Activated naive CD4-positive, alpha-beta T cell treated with anti-CD3 and anti-CD28 coated beads, Interleukin-2, amount 50 U/mL, for 72 hours (primary cell): ENCODE measurements at regions not wholly inside any gene's neighbourhood (a gene's known extent, or its start where the extent isn't known, plus 50 kb on each side); places are given as distances from the start of the nearest gene placed in this dataset.

Source experiments
- ATAC-seq, 2 donors: fragments of 150-1000 bp; cut with Tn5 transposase; 2 replicates each; pipeline ENCODE4 v1.10.0; 2021; ENCODE audit warnings: mild to moderate bottlenecking in 2 of 2, moderate library complexity in 2 of 2
- DNase-seq, 2 donors: peaks; one replicate each; pipeline ENCODE4 v3.0.0; 2021 to 2022; ENCODE audit warnings: low spot score in 2 of 2
- H3K27ac Mint-ChIP-seq, 2 donors: one replicate each; pipeline ENCODE4 v1.8.0; 2022; ENCODE audit warnings: mild to moderate bottlenecking in 2 of 2, mixed read lengths in 2 of 2
- H3K36me3 Mint-ChIP-seq, 2 donors: one replicate each; pipeline ENCODE4 v1.8.0; 2022; ENCODE audit warnings: mixed read lengths in 2 of 2
- H3K9me3 Mint-ChIP-seq, 2 donors: one replicate each; pipeline ENCODE4 v1.8.0; 2022; ENCODE audit warnings: mixed read lengths in 2 of 2

DNA sequence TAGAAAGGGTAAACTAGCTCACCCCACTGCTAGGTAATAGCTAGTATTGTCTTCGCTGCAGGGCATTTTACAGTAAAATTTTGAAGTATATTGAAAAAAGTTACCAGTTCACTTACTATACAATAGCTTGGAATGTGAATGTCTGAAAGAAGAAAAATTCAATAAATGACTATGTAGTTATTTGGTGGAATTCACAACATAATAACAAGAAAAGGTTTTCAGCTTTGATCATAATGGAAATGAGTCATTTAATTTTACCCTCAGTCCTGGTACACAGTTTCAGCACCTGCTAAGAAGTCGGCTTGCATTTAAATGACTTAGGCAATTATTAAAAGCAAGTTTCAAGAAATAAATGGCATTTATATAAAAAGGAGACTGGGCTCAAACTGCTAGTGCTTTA lies 90.4 kb downstream of the NUP35 start:
- Mint-ChIP-seq H3K36me3 (peaks cover 11 to 17% of the 10 kb centered on the region in 2 donors), H3K9me3 (peaks cover 0 to 5% of the 10 kb centered on the region in 2 donors), H3K27ac (no peak overlapping the region)
- DNase-seq, result no peak
- peak in 1 of 2 donors; percentile 91 for ATAC-seq

- Mint-ChIP-seq H3K9me3 (no peaks in the 10 kb centered on the region), H3K36me3 (peaks cover 4 to 10% of the 10 kb centered on the region in 2 donors), H3K27ac (no peak overlapping the region)
- ATAC-seq (no peak), DNase-seq (no peak)
Measured at GRCh38 chr2:183215917-183216316, 91.7 kb downstream of the NUP35 start.

DNA sequence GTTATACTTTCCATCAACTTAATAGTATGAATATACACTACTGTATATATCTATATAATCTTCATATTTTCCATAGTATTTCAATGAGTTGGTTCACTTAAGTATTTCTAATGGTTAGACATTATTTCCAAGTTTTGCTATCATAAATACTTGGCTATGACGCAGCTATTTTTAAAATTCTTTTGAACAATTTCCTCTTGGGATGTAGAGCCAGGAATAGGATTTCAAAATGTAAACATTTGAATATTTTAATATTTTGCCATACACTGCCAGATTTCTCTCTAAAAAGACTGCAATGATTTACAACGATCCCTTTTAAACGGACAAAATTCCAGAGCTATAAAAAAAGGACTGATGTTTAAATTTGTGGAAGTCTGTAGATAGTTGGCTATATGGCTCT lies 95.6 kb downstream of the NUP35 start:
- DNase-seq, result no peak
- no peak for ATAC-seq
- H3K27ac Mint-ChIP-seq, result no peak overlapping the region
- H3K9me3 Mint-ChIP-seq, result no peaks in the 10 kb centered on the region
- H3K36me3 Mint-ChIP-seq, result peaks cover 0 to 9% of the 10 kb centered on the region in 2 donors

DNA sequence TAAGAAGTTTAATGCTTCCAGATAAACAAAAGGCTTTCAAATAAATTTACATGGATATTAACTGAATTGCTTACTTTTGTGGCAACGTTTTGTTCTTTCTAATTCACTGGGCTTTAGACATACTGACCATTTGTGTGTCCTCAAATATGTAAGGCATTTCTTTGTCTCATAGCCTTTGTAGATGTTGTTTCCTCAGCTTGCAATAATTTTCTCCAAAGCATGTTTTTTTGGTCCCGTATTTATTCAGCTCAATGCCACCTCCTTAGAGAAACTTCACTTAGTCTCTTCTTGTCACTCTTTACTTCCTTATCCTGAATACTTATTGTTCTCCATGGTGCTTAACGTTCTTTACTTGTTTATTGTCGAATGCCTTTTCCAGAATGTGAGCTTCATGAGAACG lies 98.5 kb downstream of the NUP35 start:
- Mint-ChIP-seq H3K9me3 (peaks cover 0 to 6% of the 10 kb centered on the region in 2 donors), H3K27ac (no peak overlapping the region), H3K36me3 (peaks cover 6 to 13% of the 10 kb centered on the region in 2 donors)
- no peak for ATAC-seq
- no peak for DNase-seq

GRCh38 chr2:183224948-183225347 lies 100.7 kb downstream of the NUP35 start:
- Mint-ChIP-seq H3K27ac (no peak overlapping the region), H3K9me3 (peaks cover 0 to 6% of the 10 kb centered on the region in 2 donors), H3K36me3 (peaks cover 6 to 13% of the 10 kb centered on the region in 2 donors)
- ATAC-seq (no peak), DNase-seq (no peak)

- ATAC-seq (no peak), DNase-seq (no peak)
- H3K9me3 Mint-ChIP-seq, result peaks cover 0 to 6% of the 10 kb centered on the region in 2 donors
- peaks cover 6 to 13% of the 10 kb centered on the region in 2 donors for H3K36me3 Mint-ChIP-seq
- no peak overlapping the region for H3K27ac Mint-ChIP-seq
Measured at GRCh38 chr2:183227176-183227575, 102.9 kb downstream of the NUP35 start.

DNA sequence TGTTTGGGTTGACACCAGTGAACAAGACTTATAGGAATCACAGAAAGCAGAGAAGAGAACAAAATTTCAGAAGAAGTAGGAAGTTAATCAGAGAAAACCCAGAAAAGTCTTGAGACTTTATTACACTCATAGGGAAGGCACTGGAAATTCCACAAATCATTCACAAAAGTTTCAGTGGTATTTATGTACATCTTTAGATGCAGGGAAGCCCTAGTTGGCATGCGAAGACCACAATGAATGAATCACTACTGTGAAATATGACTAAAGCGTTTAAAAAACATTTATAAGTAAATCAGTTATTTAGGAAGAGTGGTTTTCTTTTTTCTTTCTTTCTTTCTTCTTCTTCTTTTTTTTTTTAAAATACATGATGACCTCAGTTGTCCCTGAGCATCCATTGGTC lies 105.1 kb downstream of the NUP35 start:
- H3K36me3 Mint-ChIP-seq, result peaks cover 4 to 11% of the 10 kb centered on the region in 2 donors
- ATAC-seq (peak; percentile 64 to 99), DNase-seq (no peak)
- peak overlapping the region in 1 of 2 donors; percentile 17 for H3K27ac Mint-ChIP-seq
- H3K9me3 Mint-ChIP-seq, result peaks cover 0 to 6% of the 10 kb centered on the region in 2 donors

GRCh38 chr2:183232161-183232865 lies 108.1 kb downstream of the NUP35 start:
- ATAC-seq, result no peak
- no peak overlapping the region for H3K27ac Mint-ChIP-seq
- no peak for DNase-seq
- no peaks in the 10 kb centered on the region for H3K9me3 Mint-ChIP-seq
- H3K36me3 Mint-ChIP-seq, result peaks cover 0 to 5% of the 10 kb centered on the region in 2 donors

DNA sequence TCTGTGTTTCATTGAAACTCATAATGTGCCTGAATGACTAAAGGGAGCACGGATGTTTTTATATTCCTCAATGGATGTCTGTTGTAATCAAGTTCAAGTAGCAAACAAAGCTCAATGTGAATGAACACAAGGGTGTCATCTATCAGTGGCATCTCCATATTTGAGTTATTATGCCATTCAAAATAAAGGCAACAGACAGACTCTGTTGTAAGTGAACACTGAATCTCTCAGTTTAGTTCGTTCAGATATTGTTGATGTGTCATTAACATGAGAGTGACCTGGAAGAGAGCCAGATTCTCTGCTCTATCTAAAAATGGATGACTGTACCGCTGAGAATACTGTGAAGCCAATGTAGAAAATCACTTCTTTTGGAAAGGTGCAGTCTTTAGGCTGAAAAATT lies 118.7 kb downstream of the NUP35 start:
- DNase-seq (no peak), ATAC-seq (no peak)
- Mint-ChIP-seq H3K9me3 (no peaks in the 10 kb centered on the region), H3K27ac (no peak overlapping the region), H3K36me3 (no peaks in the 10 kb centered on the region)

DNA sequence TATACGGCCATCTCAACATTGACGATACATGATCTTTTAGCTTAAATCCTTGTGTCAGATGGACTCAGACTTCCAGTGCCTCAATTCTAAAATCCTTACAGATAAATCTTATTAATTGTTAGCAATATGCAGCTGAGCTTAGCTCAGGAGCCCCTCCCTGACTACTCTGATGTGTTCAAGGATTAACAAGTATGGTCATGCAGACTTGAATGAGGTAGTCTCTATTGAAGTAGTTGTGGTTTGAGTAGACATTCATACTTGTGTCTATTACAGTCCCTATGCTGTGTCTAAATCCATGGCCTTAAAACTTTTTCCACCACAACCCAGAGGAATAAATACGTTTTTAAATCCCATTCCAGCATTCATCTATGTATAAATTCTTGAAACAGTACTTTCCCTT lies 119.5 kb downstream of the NUP35 start:
- Mint-ChIP-seq H3K27ac (no peak overlapping the region), H3K9me3 (no peaks in the 10 kb centered on the region), H3K36me3 (no peaks in the 10 kb centered on the region)
- ATAC-seq (no peak), DNase-seq (no peak)

DNA sequence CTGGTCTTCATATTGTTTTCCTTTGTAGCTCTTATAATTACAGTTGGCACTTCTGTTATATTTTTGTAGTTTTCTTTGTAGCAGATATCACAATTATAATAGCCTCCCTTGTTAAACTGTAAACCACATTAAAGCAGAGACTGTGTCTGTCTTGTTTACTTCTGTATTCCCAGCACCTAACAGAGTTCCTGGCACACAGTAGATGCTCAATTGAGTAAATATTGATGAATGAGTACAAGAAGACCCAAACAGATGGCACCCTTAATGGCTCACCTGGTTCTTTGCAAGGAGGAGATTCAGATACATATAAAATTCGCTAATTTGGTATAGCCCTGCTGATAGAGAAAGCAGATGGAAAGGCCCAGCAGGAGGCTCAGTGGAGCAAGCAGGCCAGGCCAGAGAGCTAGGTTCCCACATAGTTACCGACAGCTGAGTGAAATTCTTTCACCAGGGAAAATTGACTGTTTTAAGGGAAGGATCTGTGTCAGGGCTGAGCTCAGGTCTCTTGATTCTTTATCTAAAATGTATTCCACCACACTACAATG lies 120.1 kb downstream of the NUP35 start:
- H3K27ac Mint-ChIP-seq, result no peak overlapping the region
- DNase-seq (no peak), ATAC-seq (no peak)
- no peaks in the 10 kb centered on the region for H3K36me3 Mint-ChIP-seq
- H3K9me3 Mint-ChIP-seq, result no peaks in the 10 kb centered on the region

- no peaks in the 10 kb centered on the region for H3K36me3 Mint-ChIP-seq
- no peaks in the 10 kb centered on the region for H3K9me3 Mint-ChIP-seq
- ATAC-seq, result peak in 1 of 2 donors; percentile 41
- no peak for DNase-seq
- no peak overlapping the region for H3K27ac Mint-ChIP-seq
Measured at GRCh38 chr2:183248866-183249567, 124.8 kb downstream of the NUP35 start.

GRCh38 chr2:183250061-183250460 lies 125.8 kb downstream of the NUP35 start:
- no peak overlapping the region for H3K27ac Mint-ChIP-seq
- DNase-seq (no peak), ATAC-seq (no peak)
- no peaks in the 10 kb centered on the region for H3K9me3 Mint-ChIP-seq
- H3K36me3 Mint-ChIP-seq, result no peaks in the 10 kb centered on the region

DNA sequence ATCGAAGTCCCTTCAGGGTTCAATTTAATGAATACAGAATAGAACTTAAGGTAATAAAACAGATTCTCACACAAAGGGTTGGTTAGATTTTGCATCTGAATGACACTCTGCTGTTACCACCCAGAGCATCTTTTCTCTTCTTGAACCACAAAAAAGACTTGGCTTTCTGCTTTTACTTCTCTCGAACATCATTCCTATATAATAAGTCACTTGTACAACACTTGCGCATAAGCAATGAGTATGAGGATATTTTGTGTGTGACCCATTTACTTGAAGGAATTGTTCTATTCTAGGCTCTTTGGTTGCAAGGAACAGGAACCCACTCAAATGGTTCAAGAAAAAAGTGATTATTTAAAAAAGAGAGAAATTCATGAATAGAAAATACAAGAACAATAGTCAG lies 126.2 kb downstream of the NUP35 start:
- no peaks in the 10 kb centered on the region for H3K36me3 Mint-ChIP-seq
- no peak overlapping the region for H3K27ac Mint-ChIP-seq
- DNase-seq (no peak), ATAC-seq (no peak)
- H3K9me3 Mint-ChIP-seq, result no peaks in the 10 kb centered on the region

DNA sequence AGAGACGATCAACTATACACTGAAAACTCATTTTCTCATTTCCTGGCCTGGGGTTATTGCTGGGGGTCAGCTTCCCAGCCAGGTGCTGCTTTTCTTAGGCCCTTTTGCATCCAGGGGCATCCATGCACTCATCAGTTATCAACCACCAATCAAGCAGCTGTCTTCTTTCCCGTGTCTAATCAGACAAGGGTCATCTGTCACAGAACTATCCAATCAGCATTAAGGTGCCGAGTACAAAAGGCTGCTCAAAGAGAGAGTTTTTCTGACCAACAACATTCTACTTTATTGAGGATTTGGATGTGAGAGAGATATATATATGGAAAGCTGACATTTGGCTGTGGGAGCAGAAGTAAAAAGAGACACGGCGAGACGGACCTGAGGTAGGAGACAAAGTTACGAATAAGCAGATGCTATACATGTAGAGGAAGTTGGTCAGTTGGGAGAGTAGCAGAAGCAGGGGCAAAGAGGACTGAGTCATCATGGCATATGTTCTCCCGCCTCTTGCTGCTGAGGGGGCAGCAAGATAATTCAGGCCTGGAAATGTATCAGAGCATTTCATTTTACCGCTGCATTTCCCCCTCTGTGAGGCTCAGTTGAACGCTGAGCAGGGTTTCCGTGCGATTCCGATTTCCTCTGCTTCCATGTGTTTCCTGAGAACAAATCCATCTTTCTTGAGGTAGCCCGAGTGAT lies 129.3 kb downstream of the NUP35 start:
- Mint-ChIP-seq H3K36me3 (no peaks in the 10 kb centered on the region), H3K9me3 (no peaks in the 10 kb centered on the region), H3K27ac (no peak overlapping the region)
- no peak for ATAC-seq
- no peak for DNase-seq

GRCh38 chr2:183255411-183255810 lies 131.2 kb downstream of the NUP35 start:
- ATAC-seq (no peak), DNase-seq (no peak)
- Mint-ChIP-seq H3K9me3 (peaks cover 0 to 3% of the 10 kb centered on the region in 2 donors), H3K36me3 (no peaks in the 10 kb centered on the region), H3K27ac (no peak overlapping the region)

DNA sequence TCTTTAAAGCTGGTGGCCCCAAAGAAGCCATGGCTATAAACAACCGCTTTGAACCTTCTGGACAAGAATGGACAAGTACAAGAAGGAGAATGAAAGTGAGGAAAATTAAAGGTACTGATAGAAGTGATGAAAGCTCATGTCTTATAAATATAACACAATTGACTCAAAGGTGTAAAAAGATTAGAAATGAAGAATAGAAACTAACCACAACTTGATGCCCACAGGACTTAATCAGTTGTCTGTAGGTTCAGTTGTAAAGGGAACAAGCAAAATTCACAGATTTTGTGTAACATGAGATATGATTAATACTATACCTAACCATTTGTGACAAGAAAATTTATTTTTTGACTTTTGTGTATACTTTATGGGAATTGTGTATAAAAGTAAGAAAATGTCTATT lies 135.7 kb downstream of the NUP35 start:
- ATAC-seq (no peak), DNase-seq (no peak)
- no peak overlapping the region for H3K27ac Mint-ChIP-seq
- H3K9me3 Mint-ChIP-seq, result peaks cover 3 to 4% of the 10 kb centered on the region in 2 donors
- H3K36me3 Mint-ChIP-seq, result peaks cover 0 to 5% of the 10 kb centered on the region in 2 donors
